ENCODE measurements at regions not wholly inside any gene's neighbourhood (a gene's known extent, or its start where the extent isn't known, plus 50 kb on each side); places are given as distances from the start of the nearest gene placed in this dataset.

GRCh38 chr1:213921311-213921710 lies 66.5 kb upstream of the PROX1 start:
- no peak for DNase-seq (ENCODE audit: low spot score)
- no peak for TF ChIP-seq CTCF (IDR thresholded peaks at IDR 0.05; ENCODE audit: extremely low read depth, insufficient read depth, missing control alignments)
- in situ Hi-C loops (cut with MboI; ENCODE audit: low pct_unique_long_range_greater_than_20kb, low sequenced_read_pairs, unreplicated experiment) = no loop called here

GRCh38 chr1:213921712-213922111 lies 66.1 kb upstream of the PROX1 start:
- no peak for DNase-seq (ENCODE audit: low spot score)
- TF ChIP-seq CTCF (IDR thresholded peaks at IDR 0.05; ENCODE audit: extremely low read depth, insufficient read depth, missing control alignments) = no peak
- in situ Hi-C loops (cut with MboI; ENCODE audit: low pct_unique_long_range_greater_than_20kb, low sequenced_read_pairs, unreplicated experiment) = no loop called here

GRCh38 chr1:213925531-213926182 lies 62.1 kb upstream of the PROX1 start:
- DNase-seq (ENCODE audit: low spot score) = no peak
- TF ChIP-seq CTCF (IDR thresholded peaks at IDR 0.05; ENCODE audit: extremely low read depth, insufficient read depth, missing control alignments) = no peak
- in situ Hi-C loops (cut with MboI; ENCODE audit: low pct_unique_long_range_greater_than_20kb, low sequenced_read_pairs, unreplicated experiment) = no loop called here

GRCh38 chr1:213927846-213928245 lies 59.9 kb upstream of the PROX1 start:
- no peak for TF ChIP-seq CTCF (IDR thresholded peaks at IDR 0.05; ENCODE audit: extremely low read depth, insufficient read depth, missing control alignments)
- in situ Hi-C loops (cut with MboI; ENCODE audit: low pct_unique_long_range_greater_than_20kb, low sequenced_read_pairs, unreplicated experiment) = no loop called here
- DNase-seq (ENCODE audit: low spot score) = no peak

- no peak for DNase-seq (ENCODE audit: low spot score)
- in situ Hi-C loops (cut with MboI; ENCODE audit: low pct_unique_long_range_greater_than_20kb, low sequenced_read_pairs, unreplicated experiment) = no loop called here
Observed at GRCh38 chr1:213929398-213929797, 58.4 kb upstream of the PROX1 start.

GRCh38 chr1:213931836-213932235 lies 55.9 kb upstream of the PROX1 start:
- in situ Hi-C loops (cut with MboI; ENCODE audit: low pct_unique_long_range_greater_than_20kb, low sequenced_read_pairs, unreplicated experiment) = no loop called here
- TF ChIP-seq CTCF (IDR thresholded peaks at IDR 0.05; ENCODE audit: extremely low read depth, insufficient read depth, missing control alignments) = no peak
- no peak for DNase-seq (ENCODE audit: low spot score)

More at GRCh38 chr1:213929398-213929797, 58.4 kb upstream of the PROX1 start:
- TF ChIP-seq CTCF (IDR thresholded peaks at IDR 0.05; ENCODE audit: extremely low read depth, insufficient read depth, missing control alignments) = no peak
